ENCODE measurements at regions not wholly inside any gene's neighbourhood (a gene's known extent, or its start where the extent isn't known, plus 50 kb on each side); places are given as distances from the start of the nearest gene placed in this dataset.
"Not testable (repeated sequence)": the region's sequence is repeated elsewhere in the genome, so short reads cannot be mapped to it uniquely, and the experiment has no call there.

- not testable (repeated sequence) for DNase-seq (ENCODE audit: low read depth)
Observed at GRCh38 chr3:15993660-15994059, 180.8 kb upstream of the GALNT15 start.

GRCh38 chr3:15996496-15996895 is 178.0 kb upstream of the GALNT15 start:
- DNase-seq (ENCODE audit: low read depth): not testable (repeated sequence)

DNA sequence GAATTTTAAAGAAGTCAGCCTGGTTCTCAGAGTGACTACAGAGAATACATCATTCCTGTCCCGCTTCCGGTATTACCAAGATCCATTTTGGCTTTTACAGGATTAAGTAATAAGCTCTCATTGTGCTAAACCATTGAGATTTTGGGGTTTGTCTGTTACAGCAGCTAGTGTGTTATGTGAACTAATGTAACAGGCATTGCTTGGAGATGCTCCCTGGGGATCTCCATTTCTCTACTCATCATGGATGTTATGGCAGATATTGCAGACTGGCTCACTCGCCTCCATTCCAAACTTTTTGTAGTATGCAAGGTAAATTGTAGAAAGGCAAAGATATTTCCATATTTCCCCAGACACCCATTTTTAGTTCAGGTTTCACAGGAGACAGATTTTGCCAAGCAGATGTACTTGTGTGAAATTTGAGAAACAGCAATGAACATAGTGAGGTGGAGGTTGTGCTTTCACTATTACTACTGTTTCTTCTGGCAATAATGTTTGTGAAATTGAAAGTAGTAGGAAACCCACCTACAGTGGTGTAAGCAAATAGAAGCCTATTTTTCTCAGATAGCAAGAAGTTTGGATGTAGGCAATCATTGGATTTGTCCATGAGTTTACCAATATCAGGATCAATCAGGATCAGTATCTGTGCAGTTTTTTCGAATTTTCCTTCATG is 177.1 kb upstream of the GALNT15 start:
- no peak for DNase-seq (ENCODE audit: low read depth)

- no peak for DNase-seq (ENCODE audit: low read depth)
Observed at GRCh38 chr3:15998911-15999310, 175.6 kb upstream of the GALNT15 start.

GRCh38 chr3:16004812-16005211 is 169.7 kb upstream of the GALNT15 start:
- no peak for DNase-seq (ENCODE audit: low read depth)

GRCh38 chr3:16011376-16011775 is 163.1 kb upstream of the GALNT15 start:
- DNase-seq (ENCODE audit: low read depth): no peak

DNA sequence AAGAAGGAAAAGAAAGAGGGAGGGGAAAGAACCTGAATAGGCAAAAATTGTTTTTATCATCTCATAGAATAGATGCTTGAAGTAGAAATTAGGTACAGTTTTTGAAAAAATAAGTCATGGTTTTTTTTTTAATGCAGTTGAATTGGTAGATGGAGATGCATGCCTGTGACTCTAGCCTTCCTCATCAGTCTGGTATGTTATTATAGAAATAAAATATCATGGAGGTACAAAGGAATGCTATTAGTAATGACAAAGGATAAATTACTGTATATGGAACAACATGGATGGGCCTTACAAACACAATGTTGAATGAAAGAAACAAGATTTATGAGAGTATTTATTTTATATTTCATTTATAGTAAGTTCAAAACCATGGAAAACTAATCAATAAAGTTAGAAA is 162.4 kb upstream of the GALNT15 start:
- DNase-seq (ENCODE audit: low read depth): peak; percentile 40

DNA sequence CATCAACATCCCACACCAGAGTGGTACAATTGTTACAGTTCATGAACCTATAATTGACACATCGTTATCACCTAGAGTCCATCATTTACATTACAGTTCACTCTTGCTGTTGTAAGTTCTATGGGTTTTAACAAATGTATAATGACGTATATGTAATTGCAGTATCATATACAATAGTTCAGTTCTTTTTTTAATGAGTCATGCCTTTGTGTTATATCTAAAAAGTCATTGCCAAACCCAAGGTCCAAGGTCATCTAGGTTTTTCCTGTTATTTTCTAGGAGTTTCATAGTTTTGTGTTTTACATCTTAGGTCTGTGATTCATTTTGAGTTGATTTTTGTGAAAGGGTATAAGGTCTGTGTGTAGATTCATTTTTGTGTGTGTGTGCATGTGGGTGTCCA is 160.9 kb upstream of the GALNT15 start:
- DNase-seq (ENCODE audit: low read depth): no peak

DNA sequence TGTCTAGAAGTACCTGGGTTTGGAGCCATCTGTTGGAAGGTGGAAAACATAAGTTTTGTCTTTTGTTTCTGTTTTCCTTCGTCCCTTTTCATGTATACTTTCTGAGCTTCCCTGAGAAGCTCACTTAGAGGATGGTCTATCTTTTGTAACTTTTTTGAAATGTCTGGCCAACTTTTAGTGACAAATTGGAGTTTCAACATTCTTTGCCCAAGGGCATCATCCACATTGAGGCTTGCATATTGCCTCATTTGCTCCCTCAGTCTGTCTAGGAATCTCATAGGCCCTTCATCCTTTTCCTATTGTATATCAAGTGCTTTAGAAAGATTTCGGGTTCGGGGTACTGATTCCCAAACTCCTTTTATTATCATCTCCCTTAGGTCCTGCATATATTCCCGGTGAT is 152.7 kb upstream of the GALNT15 start:
- not testable (repeated sequence) for DNase-seq (ENCODE audit: low read depth)

DNA sequence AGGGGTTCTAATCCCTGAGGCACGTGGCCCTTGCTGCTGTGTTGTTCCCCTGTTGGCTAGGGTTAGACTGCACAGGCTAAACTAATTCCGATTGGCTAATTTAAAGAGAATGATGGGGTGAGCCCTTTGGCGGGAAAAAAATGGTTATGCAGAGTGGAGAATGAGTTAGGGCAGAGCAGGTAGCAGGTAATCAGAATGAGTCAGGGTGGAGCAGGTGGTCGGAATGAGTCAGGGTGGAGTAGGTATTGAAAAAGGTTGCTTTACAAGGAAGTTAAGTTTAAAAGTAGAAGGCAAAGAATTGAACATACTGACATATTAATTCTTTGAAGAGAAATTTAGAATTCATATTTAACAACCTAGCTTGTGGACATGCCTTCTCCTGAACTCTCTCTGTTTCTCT is 150.6 kb upstream of the GALNT15 start:
- not testable (repeated sequence) for DNase-seq (ENCODE audit: low read depth)

DNA sequence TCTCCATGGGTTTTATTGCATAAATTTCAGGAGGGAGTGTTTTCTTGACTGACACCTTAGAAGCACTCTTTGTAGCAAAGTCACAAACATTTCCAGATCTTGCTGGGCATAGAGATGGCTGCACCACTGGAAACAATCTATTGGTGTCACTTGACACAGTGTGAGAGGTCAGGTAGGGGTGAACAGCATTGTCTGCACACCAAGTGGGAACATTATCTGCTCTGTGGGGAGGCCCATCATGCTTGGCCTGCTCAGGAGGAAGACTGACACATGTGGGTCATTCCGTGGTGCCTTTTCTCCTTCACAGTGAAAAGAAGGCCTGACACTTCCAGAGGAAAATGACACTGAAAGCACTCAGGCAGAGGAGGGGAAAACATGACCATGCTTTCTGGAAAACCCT is 149.9 kb upstream of the GALNT15 start:
- no peak for DNase-seq (ENCODE audit: low read depth)

DNA sequence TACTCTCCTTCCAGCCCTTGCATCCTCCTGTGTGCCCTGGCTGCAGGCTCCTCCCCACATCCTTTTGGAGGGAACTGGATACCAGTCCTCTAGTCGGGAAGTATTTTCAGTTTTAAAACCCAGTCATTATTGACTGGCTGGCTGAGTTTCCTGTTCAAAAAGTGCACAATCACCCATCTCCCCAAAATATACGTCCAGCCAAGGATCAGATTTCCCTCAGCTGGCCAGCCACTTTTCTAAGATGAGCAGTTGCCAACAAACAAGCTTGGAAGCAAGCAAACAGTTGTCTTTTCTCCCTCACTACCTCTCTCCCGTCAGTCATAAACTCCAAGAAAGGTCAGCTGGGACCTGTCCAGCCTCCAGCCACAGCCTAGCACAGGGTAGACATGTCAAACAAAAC is 147.7 kb upstream of the GALNT15 start:
- DNase-seq (ENCODE audit: low read depth): no peak

DNA sequence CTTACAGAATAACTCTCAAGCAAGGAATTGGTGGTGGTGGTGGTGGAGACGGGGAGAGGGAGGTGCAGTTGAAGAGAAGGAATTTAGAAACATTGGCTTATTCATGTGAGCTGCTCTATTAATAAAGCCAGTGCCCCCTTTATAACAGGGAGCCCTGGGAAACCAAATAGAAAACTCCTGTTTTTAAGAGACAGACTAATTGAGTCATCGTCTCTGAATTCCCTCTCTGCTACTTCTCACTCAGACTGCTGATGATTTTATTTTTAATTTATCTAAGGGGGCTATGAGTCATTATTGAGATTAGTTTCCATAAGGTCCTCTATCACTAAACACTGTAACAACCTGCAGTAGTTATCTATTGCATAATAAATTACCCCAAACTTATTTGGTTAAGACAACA is 145.9 kb upstream of the GALNT15 start:
- DNase-seq (ENCODE audit: low read depth): peak; percentile 22

- no peak for DNase-seq (ENCODE audit: low read depth)
Observed at GRCh38 chr3:16030342-16030741, 144.1 kb upstream of the GALNT15 start.

DNA sequence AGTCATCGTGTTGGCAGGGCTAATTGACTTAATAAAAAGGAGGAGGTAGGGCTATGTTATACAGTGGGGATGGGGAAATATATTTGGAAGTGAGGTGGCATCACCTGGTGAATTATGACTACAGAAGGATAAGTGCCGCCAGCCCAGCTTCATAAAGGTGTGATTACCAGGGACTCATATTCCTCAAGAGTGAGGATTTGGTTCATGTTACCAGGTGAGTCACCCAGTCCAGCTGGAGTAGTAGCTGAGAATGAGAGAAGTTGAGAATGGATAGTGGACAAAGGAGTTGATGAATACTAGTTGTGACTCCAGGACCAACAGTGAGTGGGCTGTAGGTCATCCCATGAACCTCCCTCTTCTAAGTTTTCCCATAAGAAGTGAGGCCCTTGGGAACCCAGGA is 143.0 kb upstream of the GALNT15 start:
- no peak for DNase-seq (ENCODE audit: low read depth)

- DNase-seq (ENCODE audit: low read depth): no peak
Observed at GRCh38 chr3:16033889-16034687, 140.4 kb upstream of the GALNT15 start.

GRCh38 chr3:16040991-16041390 is 133.5 kb upstream of the GALNT15 start:
- DNase-seq (ENCODE audit: low read depth): no peak

DNA sequence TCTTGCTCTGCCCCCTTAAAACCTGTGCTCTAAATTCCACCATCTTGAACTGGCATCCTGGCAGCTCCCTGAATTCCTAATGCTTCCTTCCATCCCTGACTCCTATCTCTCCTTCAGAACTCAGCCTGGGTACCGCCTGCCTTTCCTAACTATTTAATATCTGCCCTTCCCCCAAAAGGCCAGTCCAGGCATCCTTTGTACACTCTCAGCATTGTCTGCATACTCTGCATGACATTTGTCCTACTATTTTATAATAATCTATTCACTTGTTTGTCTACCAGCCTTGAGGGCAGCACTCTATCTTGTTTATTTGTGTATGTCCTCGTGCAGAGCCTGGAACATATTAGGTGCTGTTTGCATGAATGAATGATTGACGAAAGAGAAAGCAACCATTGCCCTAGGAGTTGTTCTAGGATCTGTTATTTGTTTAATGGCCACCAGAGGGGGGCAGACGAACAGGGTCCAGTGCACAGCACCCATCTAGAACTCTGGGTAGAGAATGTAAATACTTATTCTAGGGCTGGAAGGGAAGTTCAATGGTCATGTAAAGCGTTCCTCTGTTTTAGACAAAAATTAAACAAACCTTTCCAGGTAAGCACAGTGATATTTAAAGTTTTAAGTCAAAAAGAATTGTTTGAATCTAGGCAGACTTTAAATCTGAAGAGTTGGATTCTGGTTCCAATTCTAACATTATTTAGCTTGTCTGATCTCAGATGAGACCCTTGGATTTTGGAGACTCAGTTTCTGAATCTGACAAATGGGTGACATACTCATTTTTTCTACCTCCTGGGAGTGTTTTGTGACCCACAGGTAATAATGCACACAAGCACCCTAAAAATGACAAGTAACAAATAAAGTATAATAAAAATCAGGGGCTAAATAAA is 125.8 kb upstream of the GALNT15 start:
- no peak for DNase-seq (ENCODE audit: low read depth)

- no peak for DNase-seq (ENCODE audit: low read depth)
Observed at GRCh38 chr3:16050641-16051467, 123.6 kb upstream of the GALNT15 start.

DNA sequence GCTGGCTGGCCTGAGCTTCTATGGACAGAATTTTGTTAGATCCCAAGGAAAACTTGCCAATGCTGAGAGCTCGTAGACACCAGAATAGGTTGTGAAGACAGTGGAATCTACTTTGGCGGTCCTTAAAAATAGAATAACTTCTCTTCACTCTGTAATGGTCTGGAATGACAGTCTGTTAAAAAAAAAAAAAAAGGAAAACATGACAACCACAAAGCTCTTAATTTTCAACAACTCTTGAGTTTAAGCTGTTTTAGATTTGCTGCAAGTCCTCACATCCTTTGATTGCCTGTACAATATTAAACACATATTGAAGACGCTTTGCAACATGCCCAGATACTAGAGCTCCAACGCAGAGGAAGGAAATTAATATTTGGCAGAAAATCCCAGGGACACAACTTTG is 122.8 kb upstream of the GALNT15 start:
- no peak for DNase-seq (ENCODE audit: low read depth)

DNA sequence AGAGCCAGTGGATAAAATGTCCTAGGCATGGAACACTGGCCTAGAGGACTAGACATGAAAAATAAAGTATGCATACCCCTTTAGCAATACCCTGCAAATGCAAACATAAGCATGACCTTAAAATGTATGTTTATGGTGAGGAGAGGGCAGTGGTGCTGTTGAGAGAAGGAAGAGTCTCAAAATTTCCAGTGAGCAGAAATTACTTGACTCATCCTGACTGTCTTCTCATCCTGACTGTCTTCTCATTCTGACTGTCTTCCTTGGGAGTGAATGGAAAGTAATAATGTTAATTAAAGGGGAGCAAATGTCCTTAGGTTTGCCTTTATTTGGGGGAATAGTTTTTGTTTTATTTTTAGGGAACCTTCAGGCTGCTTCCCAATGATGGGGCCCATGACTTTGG is 121.5 kb upstream of the GALNT15 start:
- no peak for DNase-seq (ENCODE audit: low read depth)

GRCh38 chr3:16053794-16054193 is 120.7 kb upstream of the GALNT15 start:
- no peak for DNase-seq (ENCODE audit: low read depth)
